Mucosa of descending colon (tissue), 3 donors: ENCODE measurements at regions not wholly inside any gene's neighbourhood (a gene's known extent, or its start where the extent isn't known, plus 50 kb on each side); places are given as distances from the start of the nearest gene placed in this dataset.
A peak's percentile ranks its signal among the peaks of the same experiment; 100 is the strongest.
"Not testable (repeated sequence)": the region's sequence is repeated elsewhere in the genome, so short reads cannot be mapped to it uniquely, and the experiment has no call there.

ENCODE experiments used
- ATAC-seq: fragments of 200-7000 bp; cut with Tn5 transposase; one replicate; pipeline ENCODE4 v1.9.1; 2020; ENCODE audit warnings: mild to moderate bottlenecking, moderate library complexity
- DNase-seq, 3 donors: peaks; one replicate each; pipeline ENCODE4 v3.0.0-alpha.2; 2020
- H3K36me3 ChIP-seq: fragments of 200-600 bp; one replicate; pipeline ENCODE4 v1.8.0; 2021; ENCODE audit warnings: low read depth, mild to moderate bottlenecking
- H3K4me1 ChIP-seq: fragments of 200-600 bp; one replicate; pipeline ENCODE4 v1.8.0; 2021; ENCODE audit warnings: low read depth, mild to moderate bottlenecking
- H3K4me3 ChIP-seq: fragments of 200-600 bp; one replicate; pipeline ENCODE4 v1.8.0; 2021; ENCODE audit warnings: mild to moderate bottlenecking
- H3K9me3 ChIP-seq: fragments of 200-600 bp; one replicate; pipeline ENCODE4 v1.8.0; 2021; ENCODE audit warnings: mild to moderate bottlenecking
- CTCF ChIP-seq: fragments of 200-600 bp; IDR thresholded peaks from one replicate; pipeline ENCODE4 v1.8.0; 2022; ENCODE audit warnings: antibody characterized with exemption, mild to moderate bottlenecking
- intact Hi-C, 2 donors: fragments of 100-400 bp; cut with DNase I in 1 of 2; cut with micrococcal nuclease in 1 of 2; formaldehyde crosslinking; loops; one replicate each; pipeline versions ENCODE4 v1.11.0 to v1.11.1; 2022; cut with DNase I, micrococcal nuclease
- donor health status: DM: no; HTN: no; CAD: no; lungs with moderate emphysema.
- donor health status: DM: no; HTN: no; CAD: no.
- donor health status: DM: no; HTN: yes; CAD: no.

- DNase-seq (peak; percentile 25 to 52 (median 42)), ATAC-seq (no peak)
- TF ChIP-seq CTCF: no peak
- intact Hi-C loops: no loop called here
- Histone ChIP-seq H3K9me3 (peaks cover 49% of the 10 kb centered on the region), H3K4me3 (no peak overlapping the region), H3K4me1 (no peaks in the 10 kb centered on the region), H3K36me3 (no peaks in the 10 kb centered on the region)
Observed at GRCh38 chr12:125861299-125862281, 796.4 kb downstream of the AACS start.

DNA sequence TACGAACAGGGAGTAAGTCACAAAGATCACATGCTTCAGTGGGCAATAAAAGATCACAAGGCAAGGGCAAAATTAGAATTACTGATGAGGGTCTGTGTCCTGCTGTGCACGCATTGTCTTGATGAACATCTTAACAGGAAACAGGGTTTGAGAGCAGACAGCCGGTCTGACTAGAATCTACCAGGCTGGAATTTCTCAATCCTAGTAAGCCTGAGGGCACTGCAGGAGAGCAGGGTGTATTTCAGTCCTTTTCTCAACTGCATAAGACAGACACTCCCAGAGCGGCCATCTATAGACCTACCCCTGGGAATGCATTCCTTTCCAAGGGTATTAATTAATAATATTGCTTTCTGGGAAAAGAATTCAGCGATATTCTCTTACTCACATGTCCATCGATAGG lies 800.0 kb downstream of the AACS start:
- DNase-seq, H3K4me1 ChIP-seq, H3K4me3 ChIP-seq, ATAC-seq, intact Hi-C loops, H3K36me3 ChIP-seq: not testable (repeated sequence)
- peaks cover 59% of the 10 kb centered on the region for H3K9me3 ChIP-seq

- no peak overlapping the region for H3K4me3 ChIP-seq
- H3K36me3 ChIP-seq: no peaks in the 10 kb centered on the region
- no peaks in the 10 kb centered on the region for H3K4me1 ChIP-seq
- intact Hi-C loops: no loop called here
- TF ChIP-seq CTCF: no peak
- no peak for DNase-seq
- peaks cover 36% of the 10 kb centered on the region for H3K9me3 ChIP-seq
- no peak for ATAC-seq
Observed at GRCh38 chr12:125871811-125872594, 806.8 kb downstream of the AACS start.

GRCh38 chr12:125873016-125873415 lies 807.8 kb downstream of the AACS start:
- intact Hi-C loops: no loop called here
- H3K36me3 ChIP-seq: no peaks in the 10 kb centered on the region
- H3K4me3 ChIP-seq: no peak overlapping the region
- ATAC-seq: no peak
- H3K9me3 ChIP-seq: peaks cover 40% of the 10 kb centered on the region
- no peak for TF ChIP-seq CTCF
- no peaks in the 10 kb centered on the region for H3K4me1 ChIP-seq
- no peak for DNase-seq

- Histone ChIP-seq H3K36me3 (no peaks in the 10 kb centered on the region), H3K4me3 (no peak overlapping the region), H3K9me3 (peaks cover 16% of the 10 kb centered on the region), H3K4me1 (no peaks in the 10 kb centered on the region)
- intact Hi-C loops: no loop called here
- ATAC-seq: no peak
- no peak for TF ChIP-seq CTCF
- DNase-seq: no peak
Observed at GRCh38 chr12:125878483-125878882, 813.2 kb downstream of the AACS start.

DNA sequence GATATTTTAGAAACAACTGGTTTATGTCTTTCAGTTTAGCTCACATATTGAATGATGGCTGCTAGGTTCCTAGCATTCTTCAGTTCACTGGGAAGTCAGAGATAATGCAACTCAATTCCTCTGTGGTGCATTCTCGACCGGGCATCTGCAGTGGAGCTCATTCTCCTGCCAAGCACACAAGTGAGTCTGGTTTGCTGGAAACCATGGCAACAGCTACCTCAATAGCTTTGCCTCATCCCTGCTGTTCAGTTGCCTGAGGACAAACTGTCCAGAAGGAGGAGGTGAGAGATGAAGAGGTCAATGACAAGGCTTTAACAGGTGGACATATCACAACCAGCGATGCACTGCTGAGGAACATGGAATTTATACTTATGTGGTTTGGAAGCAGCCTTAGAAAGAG lies 816.9 kb downstream of the AACS start:
- H3K9me3 ChIP-seq: peaks cover 21% of the 10 kb centered on the region
- no peak overlapping the region for H3K4me3 ChIP-seq
- H3K4me1 ChIP-seq: no peaks in the 10 kb centered on the region
- no peaks in the 10 kb centered on the region for H3K36me3 ChIP-seq
- DNase-seq: no peak
- intact Hi-C loops: no loop called here
- ATAC-seq: no peak
- TF ChIP-seq CTCF: no peak
